ENCODE measurements at regions not wholly inside any gene's neighbourhood (a gene's known extent, or its start where the extent isn't known, plus 50 kb on each side); places are given as distances from the start of the nearest gene placed in this dataset.
"Not testable (repeated sequence)": the region's sequence is repeated elsewhere in the genome, so short reads cannot be mapped to it uniquely, and the experiment has no call there.

- Histone ChIP-seq H3K27ac (ENCODE audit: low read length) (no peak overlapping the region), H3K9me3 (replicated peaks; ENCODE audit: control insufficient read depth, low read depth, low read length) (no peaks in the 10 kb centered on the region), H3K27me3 (ENCODE audit: control insufficient read depth, insufficient read depth, low read length) (no peaks in the 10 kb centered on the region), H3K36me3 (ENCODE audit: control insufficient read depth, insufficient read depth, low read length) (no peaks in the 10 kb centered on the region), H3K4me3 (ENCODE audit: low read length) (no peak overlapping the region), H3K4me1 (ENCODE audit: control insufficient read depth, insufficient read depth, low read length) (no peaks in the 10 kb centered on the region)
- WGBS (ENCODE audit: insufficient coverage), result no CpG with 5 or more reads among the region's 3 CpGs
- no peak for DNase-seq
Measured at GRCh38 chr2:180562378-180562777, 418.0 kb upstream of the UBE2E3 start.

- Histone ChIP-seq H3K27me3 (ENCODE audit: control insufficient read depth, insufficient read depth, low read length) (no peaks in the 10 kb centered on the region), H3K9me3 (replicated peaks; ENCODE audit: control insufficient read depth, low read depth, low read length) (no peaks in the 10 kb centered on the region), H3K36me3 (ENCODE audit: control insufficient read depth, insufficient read depth, low read length) (no peaks in the 10 kb centered on the region), H3K27ac (ENCODE audit: low read length) (no peak overlapping the region), H3K4me1 (ENCODE audit: control insufficient read depth, insufficient read depth, low read length) (no peaks in the 10 kb centered on the region), H3K4me3 (ENCODE audit: low read length) (no peak overlapping the region)
- peak; percentile 39 for DNase-seq
- WGBS (ENCODE audit: insufficient coverage), result 7% methylated on average over 2 of the region's 5 CpGs
Measured at GRCh38 chr2:180559771-180560170, 420.6 kb upstream of the UBE2E3 start.

- Histone ChIP-seq H3K27me3 (ENCODE audit: control insufficient read depth, insufficient read depth, low read length) (no peaks in the 10 kb centered on the region), H3K9me3 (replicated peaks; ENCODE audit: control insufficient read depth, low read depth, low read length) (no peaks in the 10 kb centered on the region), H3K36me3 (ENCODE audit: control insufficient read depth, insufficient read depth, low read length) (no peaks in the 10 kb centered on the region), H3K27ac (ENCODE audit: low read length) (no peak overlapping the region), H3K4me1 (ENCODE audit: control insufficient read depth, insufficient read depth, low read length) (no peaks in the 10 kb centered on the region), H3K4me3 (ENCODE audit: low read length) (no peak overlapping the region)
- DNase-seq, result no peak
Measured at GRCh38 chr2:180559038-180559437, 421.4 kb upstream of the UBE2E3 start.

- H3K4me3 ChIP-seq (ENCODE audit: low read length), result no peak overlapping the region
- no peaks in the 10 kb centered on the region for H3K36me3 ChIP-seq (ENCODE audit: control insufficient read depth, insufficient read depth, low read length)
- no peak overlapping the region for H3K27ac ChIP-seq (ENCODE audit: low read length)
- DNase-seq, result no peak
- H3K9me3 ChIP-seq (replicated peaks; ENCODE audit: control insufficient read depth, low read depth, low read length), result no peaks in the 10 kb centered on the region
- whole genome bisulfite sequencing (ENCODE audit: insufficient coverage), result 94% methylated on average over 18 of the region's 19 CpGs
- no peaks in the 10 kb centered on the region for H3K4me1 ChIP-seq (ENCODE audit: control insufficient read depth, insufficient read depth, low read length)
- no peaks in the 10 kb centered on the region for H3K27me3 ChIP-seq (ENCODE audit: control insufficient read depth, insufficient read depth, low read length)
Measured at GRCh38 chr2:180555391-180555965, 424.9 kb upstream of the UBE2E3 start.

- Histone ChIP-seq H3K27me3 (ENCODE audit: control insufficient read depth, insufficient read depth, low read length) (no peaks in the 10 kb centered on the region), H3K36me3 (ENCODE audit: control insufficient read depth, insufficient read depth, low read length) (no peaks in the 10 kb centered on the region), H3K4me1 (ENCODE audit: control insufficient read depth, insufficient read depth, low read length) (no peaks in the 10 kb centered on the region), H3K4me3 (ENCODE audit: low read length) (no peak overlapping the region), H3K27ac (ENCODE audit: low read length) (no peak overlapping the region), H3K9me3 (replicated peaks; ENCODE audit: control insufficient read depth, low read depth, low read length) (no peaks in the 10 kb centered on the region)
- DNase-seq, result no peak
Measured at GRCh38 chr2:180554330-180554729, 426.1 kb upstream of the UBE2E3 start.

GRCh38 chr2:180553094-180553715 lies 427.2 kb upstream of the UBE2E3 start:
- H3K9me3 ChIP-seq (replicated peaks; ENCODE audit: control insufficient read depth, low read depth, low read length), result no peaks in the 10 kb centered on the region
- DNase-seq, result no peak
- H3K4me3 ChIP-seq (ENCODE audit: low read length), result no peak overlapping the region
- H3K36me3 ChIP-seq (ENCODE audit: control insufficient read depth, insufficient read depth, low read length), result no peaks in the 10 kb centered on the region
- H3K27ac ChIP-seq (ENCODE audit: low read length), result no peak overlapping the region
- no peaks in the 10 kb centered on the region for H3K4me1 ChIP-seq (ENCODE audit: control insufficient read depth, insufficient read depth, low read length)
- no peaks in the 10 kb centered on the region for H3K27me3 ChIP-seq (ENCODE audit: control insufficient read depth, insufficient read depth, low read length)

- H3K4me1 ChIP-seq (ENCODE audit: control insufficient read depth, insufficient read depth, low read length), result no peaks in the 10 kb centered on the region
- H3K27me3 ChIP-seq (ENCODE audit: control insufficient read depth, insufficient read depth, low read length), result no peaks in the 10 kb centered on the region
- H3K4me3 ChIP-seq (ENCODE audit: low read length), result no peak overlapping the region
- H3K27ac ChIP-seq (ENCODE audit: low read length), result no peak overlapping the region
- H3K9me3 ChIP-seq (replicated peaks; ENCODE audit: control insufficient read depth, low read depth, low read length), result no peaks in the 10 kb centered on the region
- H3K36me3 ChIP-seq (ENCODE audit: control insufficient read depth, insufficient read depth, low read length), result no peaks in the 10 kb centered on the region
- no peak for DNase-seq
Measured at GRCh38 chr2:180542511-180542910, 437.9 kb upstream of the UBE2E3 start.

- 76% methylated on average over 4 of the region's 8 CpGs for WGBS (ENCODE audit: insufficient coverage)
- no peaks in the 10 kb centered on the region for H3K9me3 ChIP-seq (replicated peaks; ENCODE audit: control insufficient read depth, low read depth, low read length)
- no peaks in the 10 kb centered on the region for H3K27me3 ChIP-seq (ENCODE audit: control insufficient read depth, insufficient read depth, low read length)
- no peaks in the 10 kb centered on the region for H3K4me1 ChIP-seq (ENCODE audit: control insufficient read depth, insufficient read depth, low read length)
- DNase-seq, result no peak
- no peaks in the 10 kb centered on the region for H3K36me3 ChIP-seq (ENCODE audit: control insufficient read depth, insufficient read depth, low read length)
- no peak overlapping the region for H3K4me3 ChIP-seq (ENCODE audit: low read length)
- no peak overlapping the region for H3K27ac ChIP-seq (ENCODE audit: low read length)
Measured at GRCh38 chr2:180540761-180541160, 439.6 kb upstream of the UBE2E3 start.

- DNase-seq, result peak; percentile 27
Measured at GRCh38 chr2:180539541-180539940, 440.9 kb upstream of the UBE2E3 start.

GRCh38 chr2:180535289-180535688 lies 445.1 kb upstream of the UBE2E3 start:
- Histone ChIP-seq H3K4me1 (ENCODE audit: control insufficient read depth, insufficient read depth, low read length) (no peaks in the 10 kb centered on the region), H3K27ac (ENCODE audit: low read length) (no peak overlapping the region), H3K27me3 (ENCODE audit: control insufficient read depth, insufficient read depth, low read length) (no peaks in the 10 kb centered on the region), H3K4me3 (ENCODE audit: low read length) (no peak overlapping the region), H3K36me3 (ENCODE audit: control insufficient read depth, insufficient read depth, low read length) (no peaks in the 10 kb centered on the region), H3K9me3 (replicated peaks; ENCODE audit: control insufficient read depth, low read depth, low read length) (no peaks in the 10 kb centered on the region)
- DNase-seq, result no peak
- no CpG with 5 or more reads among the region's 1 CpG for WGBS (ENCODE audit: insufficient coverage)

More at GRCh38 chr2:180539541-180539940, 440.9 kb upstream of the UBE2E3 start:
- H3K27me3 ChIP-seq (ENCODE audit: control insufficient read depth, insufficient read depth, low read length), result no peaks in the 10 kb centered on the region
- H3K9me3 ChIP-seq (replicated peaks; ENCODE audit: control insufficient read depth, low read depth, low read length), result no peaks in the 10 kb centered on the region
- H3K36me3 ChIP-seq (ENCODE audit: control insufficient read depth, insufficient read depth, low read length), result no peaks in the 10 kb centered on the region
- H3K4me1 ChIP-seq (ENCODE audit: control insufficient read depth, insufficient read depth, low read length), result no peaks in the 10 kb centered on the region
- H3K4me3 ChIP-seq (ENCODE audit: low read length), result no peak overlapping the region
- H3K27ac ChIP-seq (ENCODE audit: low read length), result no peak overlapping the region

GRCh38 chr2:180531787-180532186 lies 448.6 kb upstream of the UBE2E3 start:
- not testable (repeated sequence) for H3K36me3 ChIP-seq (ENCODE audit: control insufficient read depth, insufficient read depth, low read length); H3K27me3 ChIP-seq (ENCODE audit: control insufficient read depth, insufficient read depth, low read length); DNase-seq; H3K9me3 ChIP-seq (replicated peaks; ENCODE audit: control insufficient read depth, low read depth, low read length); H3K4me1 ChIP-seq (ENCODE audit: control insufficient read depth, insufficient read depth, low read length); H3K27ac ChIP-seq (ENCODE audit: low read length); H3K4me3 ChIP-seq (ENCODE audit: low read length)
- 94% methylated on average over 8 of the region's 8 CpGs for WGBS (ENCODE audit: insufficient coverage)
